Activated T-cell treated with anti-CD3 and anti-CD28 coated beads for 1 hour (primary cell): ENCODE measurements at regions not wholly inside any gene's neighbourhood (a gene's known extent, or its start where the extent isn't known, plus 50 kb on each side); places are given as distances from the start of the nearest gene placed in this dataset.

ENCODE experiments used
- DNase-seq: peaks from one replicate; pipeline ENCODE4 v3.0.0-alpha.2; 2020; ENCODE audit warnings: low read depth

DNA sequence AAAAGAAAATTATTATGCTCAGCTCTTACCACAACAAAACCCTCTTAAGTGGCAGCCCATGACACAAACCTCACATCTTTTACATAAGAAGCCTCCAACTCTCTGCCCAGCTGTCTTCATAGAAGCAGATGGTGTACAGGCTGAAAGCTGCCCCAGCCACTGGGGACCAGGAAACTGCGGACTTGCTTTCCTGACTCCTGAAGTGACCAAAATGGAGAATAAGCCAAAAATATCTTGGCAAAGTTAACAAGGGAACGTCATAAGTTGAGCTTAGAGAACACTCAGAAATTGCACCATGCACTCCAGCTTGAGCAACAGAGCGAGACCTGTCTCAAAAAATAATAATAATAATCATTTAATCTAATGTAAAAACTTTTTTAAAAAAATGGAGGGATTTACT, 160.3 kb upstream of the CDYL start:
- DNase-seq, result no peak

DNA sequence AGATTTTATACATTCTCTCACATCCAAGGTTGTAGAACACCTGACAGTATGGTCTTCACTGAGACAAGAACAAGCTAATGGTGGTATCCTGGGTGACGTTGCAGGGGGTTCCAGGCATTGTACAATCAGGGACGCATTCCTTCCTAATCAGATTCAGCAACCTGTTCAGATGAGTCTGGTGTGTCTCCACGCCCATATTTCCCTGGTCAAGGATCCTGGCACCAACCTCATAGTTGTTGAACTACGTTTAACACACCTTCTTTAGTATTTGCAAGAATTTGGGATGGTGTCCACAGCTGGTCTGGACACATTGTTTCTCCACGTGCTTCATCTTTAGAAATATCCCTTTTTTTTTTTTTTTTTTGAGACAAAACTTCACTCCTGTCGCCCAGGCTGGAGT, 161.0 kb upstream of the CDYL start:
- DNase-seq, result no peak

DNA sequence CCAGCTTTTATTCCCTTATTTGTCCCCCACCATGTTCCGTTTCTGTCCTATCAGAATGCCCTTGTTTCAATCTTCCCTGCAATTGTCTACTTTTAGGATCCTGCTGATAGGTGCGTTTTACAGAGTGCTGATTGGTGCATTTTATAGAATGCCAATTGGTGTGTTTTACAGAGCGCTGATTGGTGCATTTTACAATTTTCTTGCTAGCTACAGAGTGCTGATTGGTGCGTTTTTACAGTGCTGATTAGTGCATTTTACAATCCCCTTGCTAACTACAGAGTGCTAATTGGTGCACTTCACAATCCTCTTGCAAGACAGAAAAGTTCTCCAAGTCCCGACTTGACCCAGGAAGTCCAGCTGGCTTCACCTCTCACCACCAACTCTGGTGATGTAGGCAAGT, 161.6 kb upstream of the CDYL start:
- DNase-seq, result no peak

DNA sequence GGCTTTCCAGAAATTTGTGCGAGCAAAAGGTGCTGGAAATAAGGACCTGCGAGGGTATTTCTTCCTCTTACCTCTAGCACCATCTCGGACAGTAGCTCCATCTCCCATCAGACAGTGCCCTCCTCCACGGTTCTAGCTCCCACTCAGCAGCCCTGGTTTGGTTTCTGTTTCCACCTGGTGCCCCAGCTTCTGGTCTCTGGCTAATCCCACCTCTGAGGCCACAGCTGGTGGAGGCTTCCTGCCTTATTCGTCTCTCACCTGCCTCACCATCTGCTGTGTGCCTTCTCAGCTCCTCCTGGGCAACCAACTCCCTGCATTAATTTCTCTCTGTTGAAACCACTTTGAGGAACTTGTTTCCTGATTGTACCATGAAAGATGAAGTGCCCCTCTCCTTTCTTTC, 162.4 kb upstream of the CDYL start:
- no peak for DNase-seq

DNA sequence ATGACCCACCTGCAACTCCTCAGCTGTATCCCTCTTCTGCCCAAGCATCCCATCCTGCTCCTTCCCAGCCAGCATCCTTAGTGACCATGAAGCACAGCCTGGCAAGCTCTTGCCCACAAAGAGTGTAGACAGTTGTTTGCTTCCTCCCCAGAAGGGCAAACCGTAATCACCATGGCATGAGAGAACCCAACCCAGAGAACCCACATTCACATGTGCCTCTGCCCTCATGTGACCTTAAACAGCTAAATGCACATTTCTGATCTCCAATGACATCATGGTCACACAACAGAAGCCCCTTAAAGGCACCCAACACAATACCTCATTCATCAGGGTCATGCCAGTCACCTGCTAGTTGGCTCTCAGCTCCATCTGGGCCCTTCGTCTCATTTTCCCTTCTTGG, 162.8 kb upstream of the CDYL start:
- no peak for DNase-seq

DNA sequence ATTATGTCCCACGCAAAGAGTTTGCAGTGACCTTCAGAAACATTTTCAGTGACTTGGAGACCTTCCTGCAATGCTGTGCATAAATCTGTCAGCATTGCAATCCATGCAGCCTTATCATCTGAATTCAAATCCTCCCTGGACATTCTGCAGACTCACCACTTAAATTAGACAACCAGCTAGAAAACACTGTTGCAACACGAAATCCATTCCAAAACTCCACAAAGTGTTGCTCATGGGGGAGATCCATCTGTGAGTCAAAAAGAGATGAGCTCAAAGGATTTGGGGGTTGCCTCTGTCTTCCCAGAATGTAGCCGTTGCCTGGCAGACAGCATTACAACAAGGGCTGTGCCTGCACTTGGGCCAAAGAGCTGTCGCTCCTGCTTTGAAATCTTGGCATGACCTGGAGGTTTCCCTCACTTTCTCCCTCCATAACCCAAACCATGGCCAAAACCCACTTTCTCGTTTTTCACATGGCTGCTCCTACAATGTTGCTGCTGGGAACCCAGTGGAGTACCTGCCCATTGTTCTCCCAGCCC, 163.5 kb upstream of the CDYL start:
- DNase-seq, result no peak

DNA sequence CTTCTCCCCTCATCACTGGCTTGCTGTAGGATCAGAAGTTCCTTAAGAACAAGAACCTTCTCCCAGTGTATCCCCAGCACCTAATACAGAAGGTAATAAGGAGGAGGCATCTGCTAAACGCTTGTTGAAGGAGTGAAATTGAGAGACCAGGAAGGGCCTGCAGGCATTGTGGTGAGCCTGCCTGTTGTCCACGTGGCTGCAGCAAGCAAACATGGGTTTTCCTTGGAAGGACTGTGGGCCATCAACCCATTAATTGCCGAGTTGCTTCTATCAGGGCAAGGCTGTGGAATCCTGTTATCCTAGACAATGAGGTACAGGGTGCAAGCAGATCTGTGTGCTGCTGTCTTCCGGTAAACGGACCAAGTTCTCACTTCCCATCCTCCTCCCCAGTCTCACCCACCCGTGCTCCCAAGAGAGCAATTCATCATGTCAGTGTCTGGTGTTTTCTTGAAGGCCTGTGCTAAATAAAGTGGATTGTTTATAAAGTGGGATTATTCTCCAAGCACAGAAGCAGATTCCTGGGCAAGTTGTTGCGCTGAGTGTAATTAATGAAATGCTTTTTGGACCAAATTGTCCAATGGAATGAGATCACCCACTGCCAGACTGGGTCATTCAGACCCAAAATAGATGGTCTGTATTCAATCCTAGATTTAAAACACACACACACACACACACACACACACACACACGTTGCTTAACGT, 164.6 kb upstream of the CDYL start:
- DNase-seq, result no peak

DNA sequence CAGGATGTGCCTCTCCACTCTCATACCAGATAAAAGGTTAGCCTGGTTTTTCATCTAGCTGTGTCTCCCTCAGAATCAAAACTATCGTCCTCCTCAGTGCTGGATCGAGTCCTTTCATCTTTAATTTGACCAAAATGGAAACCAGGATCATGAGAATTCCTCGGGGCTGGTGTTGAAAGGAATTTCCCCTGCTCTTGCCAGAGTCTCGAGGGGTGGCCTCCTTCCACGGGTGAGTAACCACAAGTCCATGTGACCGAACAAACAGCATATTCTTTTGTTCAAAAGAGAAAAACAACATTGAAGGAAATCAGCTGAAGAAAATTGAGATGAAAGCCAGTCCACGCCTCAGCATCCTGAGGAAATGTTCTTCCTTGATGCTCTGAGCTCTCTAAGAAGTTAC, 165.9 kb upstream of the CDYL start:
- DNase-seq, result no peak

DNA sequence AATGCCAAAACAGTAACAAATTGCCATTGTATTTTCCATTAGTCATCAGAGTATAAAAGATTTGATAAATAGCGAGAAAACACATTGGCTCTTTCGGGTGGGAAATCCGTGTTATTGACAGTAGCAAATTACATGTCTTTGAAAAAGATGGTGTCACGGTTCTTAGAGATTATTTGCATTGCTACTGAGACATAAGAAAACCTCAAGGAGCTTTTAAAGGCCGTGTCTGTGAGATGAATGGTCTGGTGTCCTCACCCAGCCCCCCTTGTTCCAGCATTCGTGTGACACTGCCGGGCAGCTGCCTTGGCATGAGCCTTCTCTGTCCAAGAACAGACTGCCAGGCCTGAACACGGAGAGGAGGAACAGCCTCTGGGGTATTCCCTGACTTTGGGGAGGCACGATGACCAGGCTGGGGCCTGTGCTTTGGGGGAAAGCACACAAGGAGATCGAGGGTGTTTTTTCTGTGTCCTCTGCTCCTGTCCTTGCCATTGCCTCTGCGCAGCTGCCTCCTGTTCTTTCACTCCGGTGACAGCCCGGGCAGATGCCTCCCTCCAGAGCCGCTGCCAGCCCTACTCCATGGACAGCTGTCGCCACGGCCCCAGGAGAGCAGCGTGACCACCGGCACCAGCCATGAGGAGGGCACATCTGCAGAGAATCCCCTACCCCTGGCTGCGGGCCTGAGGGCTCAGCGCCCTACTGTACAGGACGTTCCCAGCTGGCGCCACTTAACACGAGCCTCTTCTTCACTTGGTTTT, 167.7 kb upstream of the CDYL start:
- DNase-seq, result no peak

DNA sequence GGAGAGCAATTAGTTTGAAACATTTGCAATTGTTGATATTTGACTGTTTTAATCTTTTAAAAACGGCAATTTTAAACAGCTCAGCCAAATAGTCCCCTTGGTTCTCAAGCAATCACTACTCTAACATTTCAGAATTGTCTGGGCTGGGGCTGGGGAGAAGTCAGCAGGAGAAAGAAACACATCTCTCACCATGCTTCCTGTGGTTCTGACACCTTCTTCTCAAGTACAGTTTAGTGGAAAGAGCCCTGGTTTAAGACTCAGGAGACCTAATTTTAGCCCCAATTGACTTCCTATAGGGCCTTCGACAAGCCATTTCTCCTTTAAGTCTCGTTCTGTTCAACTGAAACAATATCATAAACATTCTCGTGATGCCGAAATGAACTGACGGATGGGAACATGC, 168.4 kb upstream of the CDYL start:
- DNase-seq, result no peak

DNA sequence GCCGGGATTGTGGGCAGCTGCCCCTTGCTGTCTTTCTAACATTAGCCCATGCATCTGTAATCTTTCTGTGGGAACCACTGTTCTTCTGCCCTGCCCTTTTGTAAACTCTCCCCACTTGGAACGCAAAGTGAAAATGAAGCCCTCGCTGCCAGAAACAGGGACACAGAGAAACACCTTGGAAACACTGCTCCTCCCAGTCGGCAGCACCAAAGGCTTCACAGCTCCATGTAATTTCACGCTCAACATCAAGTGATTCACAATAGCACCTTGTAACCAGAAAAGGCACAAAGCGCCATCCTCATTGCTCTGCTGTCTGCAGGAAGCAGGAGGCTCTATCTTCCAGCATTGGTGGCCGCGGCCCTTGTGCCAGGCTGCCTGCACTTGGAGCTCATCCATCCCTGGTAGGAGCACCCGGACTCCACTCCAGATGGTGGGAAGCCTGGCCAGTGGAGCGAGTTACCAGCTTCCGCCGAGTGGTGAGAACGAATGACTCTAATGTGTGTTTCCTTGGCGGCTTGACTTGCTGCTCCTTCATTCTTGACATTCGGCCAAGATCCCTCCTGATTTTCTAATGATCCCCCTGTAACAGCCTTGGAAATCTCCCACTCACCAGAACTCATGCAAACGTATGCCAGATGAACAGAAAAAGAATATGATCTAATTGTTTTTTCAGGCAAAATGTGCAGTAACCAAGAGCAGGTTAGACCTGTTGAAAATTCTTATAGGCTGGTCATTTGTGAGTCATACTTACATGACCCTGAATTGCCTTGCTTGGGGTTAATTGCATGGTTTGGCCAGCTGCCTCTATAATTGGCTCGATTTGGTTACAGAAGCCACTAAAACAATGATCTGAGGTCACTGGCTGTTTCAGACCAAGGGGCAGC, 169.1 kb upstream of the CDYL start:
- no peak for DNase-seq

DNA sequence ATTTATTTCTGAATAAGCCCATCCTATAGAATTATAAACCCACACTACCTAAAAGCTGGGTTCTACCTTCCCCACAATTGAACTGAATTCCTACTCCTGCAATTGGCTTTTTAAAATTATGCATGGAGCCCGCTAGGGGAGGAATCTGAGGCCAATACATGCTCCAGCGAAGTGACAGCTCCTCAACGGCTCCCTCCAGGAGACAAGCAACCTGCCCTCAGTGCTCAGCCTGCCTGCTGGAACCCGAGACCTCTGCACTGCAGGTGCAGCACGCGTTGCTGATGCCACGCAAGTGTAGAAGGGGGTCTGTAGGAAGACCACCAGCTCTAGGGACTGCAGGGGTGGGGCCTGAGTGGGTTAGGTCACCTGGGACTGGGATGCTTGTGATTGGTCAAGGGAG, 170.2 kb upstream of the CDYL start:
- no peak for DNase-seq

DNA sequence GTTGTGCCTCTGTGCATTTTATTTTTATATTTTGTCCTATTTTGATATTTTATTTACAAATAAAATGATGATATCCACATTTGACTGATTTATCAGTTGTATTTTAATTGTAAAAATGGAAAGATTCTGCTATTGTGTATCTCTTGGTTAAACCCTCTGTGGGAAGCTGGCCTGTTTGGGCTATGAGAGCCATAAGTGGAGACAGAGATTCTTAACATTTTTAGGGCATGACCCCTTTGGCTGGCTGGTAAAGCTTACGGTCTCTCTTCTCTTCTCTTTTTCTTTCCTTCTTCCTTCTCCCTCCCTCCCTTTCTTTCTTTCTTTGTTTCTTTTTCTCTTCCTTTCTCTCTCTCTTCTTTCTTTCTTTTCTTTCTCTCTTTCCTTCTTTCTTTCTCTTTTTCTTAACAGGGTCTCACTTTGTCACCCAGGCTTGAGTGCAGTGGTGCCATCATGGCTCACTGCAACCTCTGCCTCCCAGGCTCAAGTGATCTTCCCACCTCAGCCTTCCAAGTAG, 172.3 kb upstream of the CDYL start:
- no peak for DNase-seq

DNA sequence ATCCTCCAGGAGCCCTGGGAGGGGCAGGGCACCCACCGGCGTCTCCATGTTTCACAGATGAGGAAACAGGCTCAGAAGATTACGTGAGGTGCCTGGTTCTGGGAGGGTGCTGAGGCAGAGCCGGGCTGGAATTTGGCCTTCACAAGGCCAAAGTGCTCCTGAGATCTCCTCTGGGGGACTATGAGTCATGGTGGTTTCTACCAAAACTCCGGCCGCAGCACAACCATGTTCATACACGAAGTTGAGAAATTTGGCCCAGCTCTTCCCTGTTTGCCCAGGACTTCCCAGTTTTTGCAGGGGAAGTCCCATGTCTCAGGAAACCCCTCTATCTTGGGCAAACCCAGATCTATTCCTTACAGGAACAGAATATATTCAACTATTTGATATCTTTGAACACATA, 172.9 kb upstream of the CDYL start:
- no peak for DNase-seq

DNA sequence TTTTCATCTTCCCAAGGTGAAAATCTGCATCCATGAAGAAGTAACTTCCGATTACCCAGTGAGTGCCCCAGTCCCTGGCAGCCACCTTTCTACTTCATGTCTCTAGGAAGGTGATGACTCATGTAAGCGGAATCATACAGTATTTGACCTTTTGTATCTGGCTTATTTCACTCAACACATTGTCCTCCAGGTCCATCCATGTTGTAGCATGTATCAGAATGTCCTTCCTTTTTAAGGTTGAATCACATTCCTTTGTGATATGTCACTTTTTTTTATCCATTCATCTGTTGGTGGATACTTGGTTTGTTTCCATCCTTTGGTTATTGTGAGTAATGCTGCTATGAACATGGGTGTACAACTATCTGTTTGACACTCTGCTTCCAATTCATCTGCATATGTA, 176.3 kb upstream of the CDYL start:
- no peak for DNase-seq

DNA sequence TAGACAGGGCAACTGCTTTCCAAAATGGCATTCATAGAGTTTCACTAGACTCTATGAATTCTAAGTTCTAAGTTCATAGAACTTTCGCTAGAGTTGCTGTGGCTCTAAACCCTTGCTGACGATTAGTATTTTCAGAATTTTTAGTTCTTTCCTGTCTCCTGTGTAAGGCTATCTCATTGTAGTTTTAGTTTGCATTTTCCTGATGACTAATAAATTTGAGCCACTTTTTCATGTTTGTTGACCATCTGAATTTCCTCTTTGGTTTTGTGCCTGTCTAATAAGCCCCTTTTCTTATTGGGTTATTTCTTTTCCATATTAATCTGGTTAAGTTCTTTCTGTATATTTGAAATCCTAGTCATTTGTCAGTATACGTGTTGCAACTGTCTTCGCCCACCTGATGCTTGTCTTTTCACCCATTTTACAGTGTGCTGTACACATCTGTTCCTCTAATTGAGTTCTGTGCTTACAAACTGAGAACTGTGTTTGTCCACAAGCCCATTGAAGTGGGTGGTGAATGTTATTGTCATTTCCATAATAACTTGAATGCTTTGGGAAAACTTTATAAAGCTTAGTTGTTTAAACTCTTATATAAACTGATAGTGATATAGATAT, 177.7 kb upstream of the CDYL start:
- no peak for DNase-seq

DNA sequence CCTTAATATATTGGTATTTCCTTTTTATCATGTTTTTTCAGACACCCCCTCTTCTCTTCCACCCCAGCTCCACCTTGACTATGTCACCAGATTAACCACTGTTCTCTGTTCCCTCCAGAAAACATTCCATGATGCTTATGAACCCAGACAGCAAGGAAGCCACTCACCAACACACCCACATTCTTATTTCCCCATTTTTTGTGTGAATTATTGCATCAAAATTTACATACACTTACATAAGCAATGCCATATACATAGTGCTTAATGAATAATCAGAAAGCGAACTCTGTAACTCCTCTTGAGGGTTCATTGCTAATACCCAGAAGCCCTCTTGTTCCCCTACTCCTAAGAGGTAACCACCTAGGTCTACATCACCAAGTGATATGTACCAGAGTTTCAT, 182.3 kb upstream of the CDYL start:
- no peak for DNase-seq

DNA sequence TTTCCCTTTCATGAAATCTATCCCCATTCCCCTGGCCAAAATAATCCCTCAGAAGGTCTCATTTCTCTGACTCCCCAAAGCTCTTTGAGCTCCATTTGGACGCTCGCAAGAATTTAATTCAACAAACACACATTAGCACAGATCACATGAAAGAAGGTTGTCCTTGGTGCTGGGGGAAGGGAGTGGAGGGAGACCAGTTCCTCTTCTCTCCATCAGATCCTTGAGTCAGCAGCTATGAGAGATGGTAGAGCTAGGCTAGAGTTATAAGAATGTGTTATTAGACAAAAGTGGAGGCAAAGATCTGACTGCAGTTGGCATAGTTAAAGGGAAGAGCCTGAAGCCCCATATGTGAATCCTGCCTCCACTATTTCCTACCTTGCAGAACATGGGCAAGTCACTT, 184.2 kb upstream of the CDYL start:
- DNase-seq, result no peak

DNA sequence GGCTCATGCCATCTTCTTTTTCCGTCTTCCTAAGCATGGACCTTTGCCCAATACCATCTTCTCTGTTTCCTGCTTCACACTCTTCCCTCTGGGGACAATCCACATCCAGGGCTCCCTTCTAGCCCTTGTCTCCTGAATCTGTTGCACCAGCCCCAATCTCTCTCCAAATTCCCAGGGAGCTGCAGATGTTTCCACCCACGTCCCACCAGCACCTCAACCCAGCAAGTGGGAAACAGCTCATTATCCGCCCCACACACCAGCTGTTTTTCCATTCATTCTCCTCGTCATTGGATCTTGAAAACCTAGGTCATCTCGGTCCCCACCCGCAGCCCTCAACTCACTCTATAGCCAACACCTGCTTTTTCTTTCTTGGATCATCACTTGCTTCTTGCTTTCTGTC, 185.0 kb upstream of the CDYL start:
- DNase-seq, result no peak

DNA sequence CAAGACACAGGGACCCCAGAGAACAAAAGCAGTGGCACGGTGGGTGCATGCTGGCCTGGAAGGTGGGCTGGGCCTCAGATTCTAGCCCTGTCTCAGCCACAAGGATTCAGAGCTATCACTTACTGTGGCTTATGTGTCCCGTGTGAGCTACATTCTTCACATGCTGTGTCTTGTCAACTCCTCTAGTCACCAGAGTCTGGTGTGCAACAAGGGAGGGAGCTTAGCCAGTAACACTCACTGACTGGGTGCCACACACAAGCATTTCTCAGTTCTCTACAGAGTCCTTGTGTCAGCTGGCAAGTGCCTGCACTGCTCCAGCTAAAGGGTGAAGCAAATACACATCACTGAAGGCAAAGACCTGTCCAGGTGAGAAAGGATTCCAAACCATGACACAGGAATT, 186.9 kb upstream of the CDYL start:
- DNase-seq, result no peak

DNA sequence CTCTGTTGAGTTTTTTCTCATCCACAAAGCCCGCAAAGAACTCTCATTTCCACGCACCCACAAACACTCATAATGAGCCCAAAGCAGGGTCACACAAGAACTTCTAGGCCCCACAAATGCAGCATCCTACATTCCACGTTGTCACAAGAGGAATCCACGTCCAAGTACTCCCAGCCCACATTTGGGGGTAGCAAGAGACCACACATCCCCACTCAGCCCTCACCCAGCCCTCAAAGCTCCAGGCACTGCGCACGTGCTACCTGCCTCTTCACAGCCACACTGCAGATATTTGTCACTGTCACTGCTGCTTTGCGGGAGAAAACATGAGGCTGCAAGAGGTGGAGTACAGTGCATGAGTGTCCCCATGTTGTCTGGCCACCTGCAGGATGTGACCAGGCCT, 187.6 kb upstream of the CDYL start:
- DNase-seq, result no peak

DNA sequence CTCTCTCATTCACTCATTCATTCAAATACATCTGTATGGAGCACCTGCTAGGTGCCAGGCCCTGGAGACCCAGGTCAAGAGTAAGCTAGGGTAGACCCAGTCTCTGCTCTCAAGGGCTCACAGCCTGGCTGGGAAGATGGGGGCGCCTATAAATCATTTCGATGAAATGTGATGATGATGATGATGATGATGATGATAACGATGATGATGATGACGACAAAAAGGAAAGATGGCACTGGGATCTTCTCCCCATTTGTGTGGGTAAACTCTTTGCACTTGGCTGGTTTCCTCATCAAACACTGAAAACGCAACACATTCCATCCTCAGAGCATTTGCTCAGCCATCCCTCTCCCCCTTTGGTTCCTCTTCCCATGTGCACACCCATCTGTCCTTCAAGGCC, 188.0 kb upstream of the CDYL start:
- no peak for DNase-seq
